Gastroesophageal sphincter (tissue), 4 donors: ENCODE measurements at regions not wholly inside any gene's neighbourhood (a gene's known extent, or its start where the extent isn't known, plus 50 kb on each side); places are given as distances from the start of the nearest gene placed in this dataset.

ENCODE experiments used
- ATAC-seq: fragments of 150-250 bp; one replicate; pipeline ENCODE4 v1.9.1; 2016; ENCODE audit warnings: mild to moderate bottlenecking, moderate library complexity
- H3K27ac ChIP-seq, 4 donors: fragments of 200-600 bp; sonication (generic) in 3 of 4; 1 replicate in 3 of 4; 2 replicates in 1 of 4; pipeline ENCODE4 v1.5.1; 2016 to 2019
- H3K27me3 ChIP-seq: fragments of 200-600 bp; sonication (generic); one replicate; pipeline ENCODE4 v1.5.1; 2019
- H3K36me3 ChIP-seq, 2 donors: fragments of 200-600 bp; sonication (generic); one replicate each; pipeline ENCODE4 v1.5.1; 2019; ENCODE audit warnings: control low read depth in 1 of 2
- H3K4me1 ChIP-seq, 3 donors: fragments of 200-600 bp; sonication (generic); 1 replicate in 2 of 3; 2 replicates in 1 of 3; pipeline ENCODE4 v1.5.1; 2016 to 2019; ENCODE audit warnings: control low read depth in 2 of 3
- H3K4me3 ChIP-seq, 2 donors: fragments of 200-600 bp; sonication (generic); one replicate each; pipeline ENCODE4 v1.5.1; 2019; ENCODE audit warnings: mild to moderate bottlenecking in 1 of 2, moderate library complexity in 1 of 2
- H3K9me3 ChIP-seq, 3 donors: fragments of 200-600 bp; sonication (generic); one replicate each; pipeline ENCODE4 v1.5.1; 2017 to 2019; ENCODE audit warnings: control low read depth in 2 of 3
- EP300 ChIP-seq: sonication (generic); formaldehyde crosslinking; IDR thresholded peaks from one replicate; pipeline ENCODE4 v1.6.1; 2017; ENCODE audit warnings: antibody characterized with exemption, mild to moderate bottlenecking
- POLR2A ChIP-seq, 2 donors: fragments of 450-650 bp; IDR thresholded peaks; one replicate each; pipeline ENCODE4 v1.6.1; 2017; ENCODE audit warnings: antibody characterized with exemption in 2 of 2, mild to moderate bottlenecking in 2 of 2, moderate library complexity in 1 of 2
- POLR2AphosphoS5 ChIP-seq: sonication (generic); formaldehyde crosslinking; IDR thresholded peaks from one replicate; pipeline ENCODE4 v1.6.1; 2017; ENCODE audit warnings: antibody characterized with exemption
- WGBS, 2 donors: methylation state at CpG; one replicate each; pipeline ENCODE4 v1.1.5; 2018; ENCODE audit warnings: low coverage in 1 of 2; 5-methylcytosine and 5-hydroxymethylcytosine counted together
- TF ChIP-seq, protein P1 (sequence below), 4 experiments: fragments of 200-600 bp in 2 of 4; fragments of 450-650 bp in 2 of 4; sonication (generic) in 1 of 4; IDR thresholded peaks; one replicate each; pipeline ENCODE4 v1.5.1; 2017 to 2019; ENCODE audit warnings: antibody characterized with exemption in 4 of 4, mild to moderate bottlenecking in 2 of 4, moderate library complexity in 2 of 4

DNA sequence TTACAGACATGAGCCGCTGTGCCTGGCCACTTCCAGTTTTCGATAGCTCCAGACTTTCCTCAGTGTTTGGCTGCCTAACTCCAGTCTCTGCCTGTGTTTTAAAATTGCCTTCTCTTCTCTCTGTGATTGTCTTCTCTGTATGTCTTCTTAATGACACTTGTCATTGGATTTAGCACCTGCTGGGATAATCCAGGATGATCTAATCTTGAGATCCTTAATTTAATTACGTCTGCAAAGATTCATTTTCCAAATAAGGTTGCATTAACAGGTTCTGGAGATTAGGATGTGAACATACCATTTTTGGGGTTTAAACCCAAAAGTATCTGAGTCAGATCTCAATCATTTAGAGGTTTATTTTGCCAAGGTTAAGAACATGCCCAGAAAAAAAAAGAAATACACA is 222.2 kb upstream of the PDZRN3 start:
- H3K27ac ChIP-seq, result no peak overlapping the region
- 93 to 100% methylated on average over 3 of the region's 3 CpGs for WGBS, 2 donors
- H3K27me3 ChIP-seq, result no peaks in the 10 kb centered on the region
- H3K4me3 ChIP-seq, result no peak overlapping the region
- no peak for ATAC-seq
- H3K4me1 ChIP-seq, result no peaks in the 10 kb centered on the region
- TF ChIP-seq EP300, result no peak
- TF ChIP-seq POLR2AphosphoS5, result no peak
- no peak for TF ChIP-seq POLR2A (IDR thresholded peaks at IDR 0.05)
- TF ChIP-seq, protein P1, sequence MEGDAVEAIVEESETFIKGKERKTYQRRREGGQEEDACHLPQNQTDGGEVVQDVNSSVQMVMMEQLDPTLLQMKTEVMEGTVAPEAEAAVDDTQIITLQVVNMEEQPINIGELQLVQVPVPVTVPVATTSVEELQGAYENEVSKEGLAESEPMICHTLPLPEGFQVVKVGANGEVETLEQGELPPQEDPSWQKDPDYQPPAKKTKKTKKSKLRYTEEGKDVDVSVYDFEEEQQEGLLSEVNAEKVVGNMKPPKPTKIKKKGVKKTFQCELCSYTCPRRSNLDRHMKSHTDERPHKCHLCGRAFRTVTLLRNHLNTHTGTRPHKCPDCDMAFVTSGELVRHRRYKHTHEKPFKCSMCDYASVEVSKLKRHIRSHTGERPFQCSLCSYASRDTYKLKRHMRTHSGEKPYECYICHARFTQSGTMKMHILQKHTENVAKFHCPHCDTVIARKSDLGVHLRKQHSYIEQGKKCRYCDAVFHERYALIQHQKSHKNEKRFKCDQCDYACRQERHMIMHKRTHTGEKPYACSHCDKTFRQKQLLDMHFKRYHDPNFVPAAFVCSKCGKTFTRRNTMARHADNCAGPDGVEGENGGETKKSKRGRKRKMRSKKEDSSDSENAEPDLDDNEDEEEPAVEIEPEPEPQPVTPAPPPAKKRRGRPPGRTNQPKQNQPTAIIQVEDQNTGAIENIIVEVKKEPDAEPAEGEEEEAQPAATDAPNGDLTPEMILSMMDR (IDR thresholded peaks at IDR 0.05), result no peak
- no peaks in the 10 kb centered on the region for H3K9me3 ChIP-seq
- no peaks in the 10 kb centered on the region for H3K36me3 ChIP-seq

DNA sequence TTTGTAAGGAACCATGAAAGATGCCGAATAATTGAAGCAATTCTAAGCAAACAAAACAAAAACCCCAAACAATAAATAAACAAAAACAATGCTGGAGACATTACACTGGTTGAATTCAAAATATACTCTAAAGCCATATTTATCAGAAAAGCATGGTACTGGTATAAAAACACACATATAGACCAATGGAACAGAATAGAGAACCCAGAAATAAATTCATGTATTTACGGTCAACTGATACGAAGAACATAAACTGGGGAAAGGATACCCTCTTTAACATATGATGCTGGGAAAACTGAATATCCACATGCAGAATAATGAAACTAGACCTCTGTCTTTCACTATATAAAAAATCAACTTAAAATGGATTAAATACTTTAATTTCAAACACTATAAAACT is 214.3 kb upstream of the PDZRN3 start:
- WGBS, 2 donors, result 77 to 83% methylated on average over 3 of the region's 3 CpGs

DNA sequence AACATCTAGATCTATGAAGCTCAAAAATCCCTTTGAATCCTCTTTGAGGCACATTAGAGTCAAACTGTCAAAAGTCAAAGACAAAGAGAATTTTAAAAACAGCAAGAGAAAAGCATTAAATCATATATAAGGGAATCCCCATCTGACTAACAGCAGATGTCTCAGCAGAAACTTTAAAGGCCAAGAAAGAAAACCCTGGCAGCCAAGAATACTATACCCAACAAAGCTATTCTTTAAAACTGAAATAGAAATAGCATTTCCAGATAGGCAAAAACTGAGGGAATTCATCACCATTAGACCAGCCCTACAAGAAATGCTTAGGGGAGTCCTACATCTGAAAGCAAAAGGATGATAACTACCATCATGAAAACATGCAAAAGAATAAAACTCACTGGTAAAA is 211.2 kb upstream of the PDZRN3 start:
- peaks cover 0 to 25% (median 0%) of the 10 kb centered on the region in 3 donors for H3K9me3 ChIP-seq
- no peaks in the 10 kb centered on the region for H3K27me3 ChIP-seq
- H3K4me3 ChIP-seq, result no peak overlapping the region
- ATAC-seq, result no peak
- no peaks in the 10 kb centered on the region for H3K36me3 ChIP-seq
- TF ChIP-seq POLR2AphosphoS5 (no peak), POLR2A (IDR thresholded peaks at IDR 0.05) (no peak), EP300 (no peak)
- TF ChIP-seq, protein P1 (IDR thresholded peaks at IDR 0.05), result no peak
- no peaks in the 10 kb centered on the region for H3K4me1 ChIP-seq
- H3K27ac ChIP-seq, result no peak overlapping the region

More for the DNA sequence above, 214.3 kb upstream of the PDZRN3 start:
- no peak overlapping the region for H3K27ac ChIP-seq
- no peaks in the 10 kb centered on the region for H3K4me1 ChIP-seq
- TF ChIP-seq POLR2AphosphoS5, result no peak
- TF ChIP-seq, protein P1 (IDR thresholded peaks at IDR 0.05), result no peak
- no peak for TF ChIP-seq EP300
- no peak for TF ChIP-seq POLR2A (IDR thresholded peaks at IDR 0.05)
- no peak for ATAC-seq
- peaks cover 0 to 25% (median 0%) of the 10 kb centered on the region in 3 donors for H3K9me3 ChIP-seq
- H3K27me3 ChIP-seq, result no peaks in the 10 kb centered on the region
- no peaks in the 10 kb centered on the region for H3K36me3 ChIP-seq
- H3K4me3 ChIP-seq, result no peak overlapping the region

DNA sequence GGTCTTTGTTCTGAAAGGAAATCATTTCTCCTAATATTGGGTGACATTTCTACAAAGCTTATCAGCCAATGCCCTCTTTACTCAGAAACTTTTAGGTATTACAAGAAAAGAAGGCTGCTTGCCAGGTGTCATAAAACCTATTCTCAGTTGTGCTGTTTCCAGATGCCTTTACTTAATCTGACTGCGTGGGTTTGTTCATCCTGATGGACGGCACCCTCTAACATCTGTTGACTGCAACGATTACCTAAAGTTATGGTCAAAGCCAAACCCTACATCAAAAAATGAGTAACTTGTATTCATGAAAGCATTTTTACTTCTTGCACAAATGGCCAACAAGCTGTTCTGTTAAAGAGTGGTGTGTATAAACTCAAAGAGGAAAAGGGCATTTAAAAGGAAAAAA is 207.7 kb upstream of the PDZRN3 start:
- no peak overlapping the region for H3K27ac ChIP-seq
- H3K36me3 ChIP-seq, result no peaks in the 10 kb centered on the region
- 50 to 58% methylated on average over 3 of the region's 3 CpGs for WGBS, 2 donors
- H3K27me3 ChIP-seq, result no peaks in the 10 kb centered on the region
- H3K9me3 ChIP-seq, result peaks cover 0 to 25% (median 0%) of the 10 kb centered on the region in 3 donors
- no peak for ATAC-seq
- no peak for TF ChIP-seq EP300
- no peak overlapping the region for H3K4me3 ChIP-seq
- peaks cover 0 to 11% (median 0%) of the 10 kb centered on the region in 3 donors for H3K4me1 ChIP-seq

DNA sequence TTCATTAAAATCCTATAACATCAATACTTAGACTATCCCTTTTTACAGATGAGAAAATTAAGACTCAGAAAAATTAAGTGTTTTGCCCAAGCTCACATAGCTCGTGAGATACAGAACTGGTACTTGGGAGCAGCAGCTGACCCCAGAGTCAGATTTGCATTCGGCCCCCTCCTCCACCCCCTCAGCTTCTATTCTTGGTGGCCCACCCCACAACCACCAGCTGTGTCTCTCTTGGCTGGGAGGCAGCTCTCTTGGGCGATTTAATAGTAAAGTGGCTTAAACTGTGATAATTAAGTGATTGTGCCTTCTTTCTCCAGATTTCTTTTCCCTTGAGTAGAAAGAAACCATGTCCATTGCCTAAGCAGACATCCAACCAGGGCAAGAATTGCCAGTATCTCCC is 203.6 kb upstream of the PDZRN3 start:
- Histone ChIP-seq H3K4me1 (peaks cover 0 to 14% (median 0%) of the 10 kb centered on the region in 3 donors), H3K9me3 (no peaks in the 10 kb centered on the region), H3K36me3 (no peaks in the 10 kb centered on the region), H3K27ac (no peak overlapping the region), H3K4me3 (no peak overlapping the region), H3K27me3 (no peaks in the 10 kb centered on the region)
- no peak for TF ChIP-seq EP300
- 66 to 71% methylated on average over 3 of the region's 3 CpGs for WGBS, 2 donors
- no peak for ATAC-seq

DNA sequence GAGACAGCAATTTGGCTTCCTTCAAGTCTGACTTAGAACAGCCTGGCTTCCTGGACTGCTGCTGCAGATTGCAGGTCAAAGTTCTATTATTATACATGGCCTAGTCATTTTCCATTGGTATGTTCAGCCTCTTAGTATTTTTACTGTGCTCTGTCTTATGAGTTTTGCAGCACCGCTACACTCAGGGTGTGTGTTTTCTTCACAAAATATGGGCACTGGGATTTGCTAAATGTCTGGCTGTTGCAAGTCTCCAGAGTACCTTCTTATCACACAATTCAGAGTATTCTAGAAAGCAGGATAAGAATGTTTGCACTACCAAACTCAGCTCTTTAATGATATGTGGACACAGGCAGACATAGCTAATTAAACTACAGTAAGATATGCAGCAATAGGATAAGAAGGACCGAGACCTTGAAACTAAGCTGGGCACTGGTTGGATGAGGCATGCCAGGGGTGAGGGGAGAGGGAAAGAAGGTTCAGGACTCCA is 203.0 kb upstream of the PDZRN3 start:
- peak; percentile 34 for ATAC-seq
- H3K4me1 ChIP-seq, result peaks cover 0 to 14% (median 0%) of the 10 kb centered on the region in 3 donors
- H3K27me3 ChIP-seq, result no peaks in the 10 kb centered on the region
- H3K36me3 ChIP-seq, result no peaks in the 10 kb centered on the region
- TF ChIP-seq POLR2A (IDR thresholded peaks at IDR 0.05) (no peak), POLR2AphosphoS5 (peak; percentile 38)
- H3K9me3 ChIP-seq, result no peaks in the 10 kb centered on the region
- WGBS, 2 donors, result 46 to 71% methylated on average over 2 of the region's 2 CpGs
- H3K27ac ChIP-seq, result no peak overlapping the region
- no peak overlapping the region for H3K4me3 ChIP-seq
